ES-I3 (cell line): ENCODE measurements at regions not wholly inside any gene's neighbourhood (a gene's known extent, or its start where the extent isn't known, plus 50 kb on each side); places are given as distances from the start of the nearest gene placed in this dataset.

Source experiments
- H3K36me3 ChIP-seq: 2 replicates; pipeline ENCODE4 v1.6.1; 2013; ENCODE audit warnings: mild to moderate bottlenecking, low read length, control low read depth, moderate library complexity; ENCODE audit not compliant: insufficient read depth
- H3K4me1 ChIP-seq: 2 replicates; pipeline ENCODE4 v1.6.1; 2013; ENCODE audit warnings: mild to moderate bottlenecking, control low read depth, low read length; ENCODE audit not compliant: insufficient read depth
- H3K9ac ChIP-seq: 2 replicates; pipeline ENCODE4 v1.6.1; 2013; ENCODE audit warnings: low read depth, mild to moderate bottlenecking, low read length, moderate library complexity
- H3K9me3 ChIP-seq: 2 replicates; pipeline ENCODE4 v1.6.1; 2013; ENCODE audit warnings: mild to moderate bottlenecking, low read length, moderate library complexity; ENCODE audit not compliant: control insufficient read depth, insufficient read depth

DNA sequence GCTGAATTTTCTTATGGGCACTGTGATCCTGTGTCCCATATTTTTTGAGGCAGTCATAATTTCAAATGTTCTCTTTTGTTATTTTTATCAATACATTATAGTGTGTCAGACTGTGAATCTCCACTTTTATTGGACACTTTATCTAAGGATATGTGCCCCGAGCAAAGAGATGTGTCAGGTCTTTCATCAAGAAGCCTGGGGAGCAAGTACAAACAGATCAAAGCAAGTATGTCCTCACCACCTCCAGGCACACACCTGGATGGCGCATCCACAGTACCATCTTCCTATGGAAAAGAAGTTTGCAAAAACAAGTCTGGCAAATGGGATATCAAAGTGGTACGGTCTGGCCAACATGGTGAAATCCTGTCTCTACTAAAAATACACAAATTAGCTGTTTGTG is 81.0 kb upstream of the ZNF236 start:
- no peak overlapping the region for H3K9ac ChIP-seq
- peaks cover 6% of the 10 kb centered on the region for H3K9me3 ChIP-seq
- no peaks in the 10 kb centered on the region for H3K4me1 ChIP-seq
- H3K36me3 ChIP-seq: no peaks in the 10 kb centered on the region

DNA sequence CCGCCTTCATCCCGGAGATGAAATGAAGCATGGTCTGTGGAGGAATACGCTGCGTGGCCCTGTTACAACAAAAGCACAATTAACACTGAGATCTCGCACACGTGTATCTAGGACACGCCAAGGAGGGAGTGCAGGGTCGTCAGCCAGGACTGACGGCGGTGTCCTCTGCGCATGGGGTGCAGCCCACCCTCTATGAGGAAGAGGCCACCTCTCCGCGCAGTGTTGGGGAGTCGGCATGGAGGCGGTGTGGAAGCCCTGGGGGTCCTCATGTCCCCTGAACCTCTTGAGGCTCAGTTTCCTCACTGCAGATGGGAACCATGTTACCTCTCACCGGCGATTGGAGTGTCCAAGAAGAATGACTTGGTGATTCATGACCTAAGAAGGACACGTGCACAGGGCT is 86.0 kb upstream of the ZNF236 start:
- Histone ChIP-seq H3K9ac (no peak overlapping the region), H3K9me3 (no peaks in the 10 kb centered on the region), H3K36me3 (no peaks in the 10 kb centered on the region), H3K4me1 (no peaks in the 10 kb centered on the region)

DNA sequence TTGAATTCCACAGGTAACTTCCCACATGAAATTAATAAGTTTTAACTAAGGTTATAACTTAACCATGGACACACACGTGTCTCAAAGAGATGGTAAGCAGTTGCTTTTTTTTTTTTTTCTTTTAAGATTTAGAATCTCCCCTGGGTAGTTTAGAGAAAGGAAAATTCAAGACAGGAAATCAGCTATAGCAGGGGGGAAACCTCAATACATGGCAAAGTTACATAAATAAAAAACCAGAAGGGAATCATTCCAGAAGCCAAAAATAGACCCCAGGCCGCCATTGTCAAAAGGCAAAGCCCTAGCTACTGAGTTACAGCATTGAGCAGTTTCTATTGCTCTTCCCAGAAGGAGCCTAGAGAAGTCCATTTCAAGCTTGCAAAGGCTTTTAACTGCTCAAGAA is 91.5 kb upstream of the ZNF236 start:
- Histone ChIP-seq H3K4me1 (no peaks in the 10 kb centered on the region), H3K36me3 (no peaks in the 10 kb centered on the region), H3K9me3 (peaks cover 5% of the 10 kb centered on the region; the same call in 1 of the 2 replicates), H3K9ac (no peak overlapping the region)

DNA sequence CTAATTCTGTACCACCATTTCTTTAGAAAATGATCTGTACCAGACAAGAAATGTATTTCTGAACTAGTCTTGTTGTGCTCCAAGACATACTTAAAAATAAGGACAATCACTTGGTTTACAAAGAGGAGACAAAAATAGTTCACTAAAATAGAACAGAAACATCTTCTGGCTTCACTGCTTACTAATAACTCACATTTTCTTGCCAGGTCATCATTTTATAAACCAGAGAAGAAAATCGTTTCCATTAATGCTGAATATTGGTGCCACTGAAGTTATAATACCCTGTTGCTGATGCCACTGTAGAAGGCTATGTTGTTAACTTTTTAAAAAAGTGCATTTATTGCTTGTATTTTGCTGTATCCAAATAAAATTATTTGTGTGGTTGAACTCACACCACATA is 94.8 kb upstream of the ZNF236 start:
- H3K4me1 ChIP-seq: no peaks in the 10 kb centered on the region
- H3K9ac ChIP-seq: no peak overlapping the region
- H3K9me3 ChIP-seq: peaks cover 8% of the 10 kb centered on the region; the same call in 1 of the 2 replicates
- H3K36me3 ChIP-seq: no peaks in the 10 kb centered on the region

DNA sequence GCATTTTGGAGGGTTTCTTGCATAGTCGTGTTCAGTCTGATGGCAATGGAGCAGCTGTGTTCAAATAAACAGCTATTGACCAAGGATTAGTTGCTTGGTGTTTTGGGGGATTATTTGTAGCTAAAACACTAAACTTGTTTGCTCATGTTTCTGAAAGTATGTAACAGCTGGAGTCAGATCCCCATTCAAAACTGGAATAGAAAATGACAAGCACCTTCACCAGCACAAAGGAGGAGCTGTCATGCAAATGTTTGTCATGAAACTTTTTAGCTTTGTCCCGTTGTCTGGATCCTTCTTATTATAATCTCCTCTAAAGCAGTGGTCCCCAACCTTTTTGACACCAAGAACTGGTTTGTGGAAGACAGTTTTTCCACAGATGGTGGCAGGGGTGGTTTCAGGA is 96.9 kb upstream of the ZNF236 start:
- H3K4me1 ChIP-seq: no peaks in the 10 kb centered on the region
- peaks cover 8% of the 10 kb centered on the region; the same call in 1 of the 2 replicates for H3K9me3 ChIP-seq
- H3K9ac ChIP-seq: no peak overlapping the region
- H3K36me3 ChIP-seq: no peaks in the 10 kb centered on the region

DNA sequence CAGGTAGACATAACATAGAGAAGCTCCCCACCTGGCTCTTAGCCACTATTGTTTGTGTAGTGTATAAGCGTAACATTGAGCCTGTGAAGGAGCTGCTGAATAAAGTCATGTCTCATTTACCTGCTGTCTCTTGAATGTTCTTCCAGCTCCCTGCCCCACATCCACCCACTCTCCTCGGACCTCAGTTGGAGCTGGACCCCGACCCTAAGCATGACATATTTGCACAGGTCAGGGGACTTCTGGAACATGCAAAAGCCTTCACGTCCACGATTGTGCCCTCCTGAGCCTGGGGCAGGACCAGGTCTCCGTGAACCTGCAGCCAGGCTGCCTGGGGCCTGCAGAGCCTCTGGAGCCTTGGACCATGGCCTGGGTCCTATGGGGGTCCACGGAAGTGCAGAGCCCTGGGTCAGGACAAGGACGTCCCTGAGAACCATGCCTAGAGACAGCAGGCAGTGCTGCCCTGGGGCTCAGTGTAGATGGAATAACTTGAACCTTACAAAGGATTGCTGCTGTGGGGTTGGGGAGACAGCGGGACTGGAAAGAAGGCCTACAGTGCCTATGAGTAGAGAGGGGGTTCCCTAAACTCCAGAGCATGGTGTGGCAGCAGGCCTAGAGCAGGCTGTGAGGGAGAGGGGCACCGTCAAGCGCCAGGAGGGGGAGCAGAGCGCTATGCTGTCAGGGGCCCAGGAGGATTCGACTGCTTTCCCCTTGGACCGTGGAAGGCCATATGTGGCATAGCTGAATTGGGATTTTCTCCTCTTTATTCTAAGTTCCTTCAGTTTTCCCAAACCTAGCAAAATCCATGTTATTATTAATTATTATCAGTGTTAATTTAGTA is 99.9 kb upstream of the ZNF236 start:
- Histone ChIP-seq H3K4me1 (no peaks in the 10 kb centered on the region), H3K36me3 (no peaks in the 10 kb centered on the region), H3K9ac (no peak overlapping the region), H3K9me3 (peaks cover 8% of the 10 kb centered on the region; the same call in 1 of the 2 replicates)

DNA sequence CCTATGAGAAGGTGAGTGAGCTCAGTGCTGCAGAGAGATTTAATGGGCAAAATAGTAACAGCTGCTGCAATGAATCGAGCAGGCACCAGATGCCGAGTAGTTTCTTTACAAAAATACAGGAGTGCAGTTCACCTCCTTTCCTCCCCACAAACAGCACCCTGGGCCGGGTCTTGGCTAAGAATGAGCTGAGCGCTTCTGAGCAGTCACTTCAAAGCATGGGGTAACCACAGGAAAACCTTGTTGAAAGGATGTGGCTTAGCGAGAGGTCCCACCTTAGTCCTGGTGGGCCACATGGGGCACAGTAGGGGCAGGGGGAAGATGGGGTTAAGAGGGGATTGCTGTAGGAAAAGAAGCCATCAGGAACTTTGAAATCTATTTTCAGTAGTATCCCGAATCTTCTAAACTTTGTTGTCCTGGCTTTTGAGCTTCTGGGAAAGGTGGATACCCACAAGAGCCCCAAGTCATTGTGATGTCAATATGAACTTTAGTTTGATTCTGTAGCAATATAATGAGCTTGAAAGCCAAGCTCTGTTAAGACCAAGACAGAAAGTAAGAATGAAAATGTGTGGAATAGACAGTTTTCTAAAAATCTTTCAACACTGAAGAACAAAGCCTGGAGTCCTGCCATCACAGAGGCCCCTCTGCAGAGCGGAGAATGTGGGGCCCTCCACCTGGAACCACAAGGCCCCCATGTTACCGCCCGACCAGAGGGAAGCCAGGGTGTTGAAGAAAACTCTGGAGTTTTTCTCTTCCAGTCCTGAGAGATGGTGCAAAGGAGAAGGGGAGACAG is 101.0 kb upstream of the ZNF236 start:
- no peaks in the 10 kb centered on the region for H3K36me3 ChIP-seq
- peaks cover 8% of the 10 kb centered on the region; the same call in 1 of the 2 replicates for H3K9me3 ChIP-seq
- H3K4me1 ChIP-seq: no peaks in the 10 kb centered on the region
- no peak overlapping the region for H3K9ac ChIP-seq

DNA sequence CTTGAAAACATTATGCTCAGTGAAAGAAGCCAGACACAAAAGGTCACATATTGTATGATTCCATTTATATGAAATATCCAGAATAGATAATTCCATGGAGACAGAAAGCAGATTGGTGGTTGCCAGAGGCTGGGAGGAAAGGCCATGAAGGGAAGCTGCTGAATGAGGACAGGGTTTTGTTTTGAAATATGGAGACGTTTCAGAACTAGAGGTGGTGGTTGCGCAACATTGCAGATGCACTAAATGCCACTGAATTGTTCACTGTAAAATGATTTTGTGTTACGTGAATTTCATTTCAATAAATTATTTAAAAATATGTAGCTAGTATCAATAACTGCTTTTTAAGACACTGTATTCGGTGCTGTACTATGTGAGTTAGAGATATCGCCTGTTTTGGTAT is 101.7 kb upstream of the ZNF236 start:
- Histone ChIP-seq H3K36me3 (no peaks in the 10 kb centered on the region), H3K9ac (no peak overlapping the region), H3K4me1 (no peaks in the 10 kb centered on the region), H3K9me3 (peaks cover 2% of the 10 kb centered on the region; the same call in 1 of the 2 replicates)

DNA sequence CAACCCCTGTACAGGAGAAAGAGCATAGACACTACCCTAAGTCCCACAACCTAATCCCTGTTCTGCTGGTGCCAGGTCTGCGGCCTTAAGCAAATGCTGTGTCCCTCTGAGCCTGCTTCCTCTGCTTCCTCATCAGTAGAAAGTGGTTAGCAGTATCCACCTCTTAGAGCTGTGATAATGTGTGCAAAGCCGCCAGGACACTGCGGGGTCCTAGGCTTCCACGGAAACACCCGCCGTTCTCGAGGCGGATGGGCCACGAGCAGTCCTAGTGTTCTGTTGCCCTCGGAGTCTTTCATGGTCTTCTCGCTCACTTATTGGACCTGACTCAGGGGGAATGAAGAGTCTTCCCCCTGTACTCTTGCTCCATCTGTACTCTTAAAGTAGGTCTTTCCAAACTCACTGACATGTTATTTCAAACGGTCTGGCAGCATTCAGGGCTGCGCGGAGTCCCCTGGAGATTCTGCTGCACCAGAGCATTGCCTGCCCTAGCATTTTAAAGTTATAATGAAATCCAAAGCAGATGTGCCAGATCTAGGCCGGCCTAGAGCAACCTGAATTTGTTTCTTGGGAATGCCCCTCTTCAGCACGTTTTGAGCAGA is 107.2 kb upstream of the ZNF236 start:
- H3K4me1 ChIP-seq: no peaks in the 10 kb centered on the region

DNA sequence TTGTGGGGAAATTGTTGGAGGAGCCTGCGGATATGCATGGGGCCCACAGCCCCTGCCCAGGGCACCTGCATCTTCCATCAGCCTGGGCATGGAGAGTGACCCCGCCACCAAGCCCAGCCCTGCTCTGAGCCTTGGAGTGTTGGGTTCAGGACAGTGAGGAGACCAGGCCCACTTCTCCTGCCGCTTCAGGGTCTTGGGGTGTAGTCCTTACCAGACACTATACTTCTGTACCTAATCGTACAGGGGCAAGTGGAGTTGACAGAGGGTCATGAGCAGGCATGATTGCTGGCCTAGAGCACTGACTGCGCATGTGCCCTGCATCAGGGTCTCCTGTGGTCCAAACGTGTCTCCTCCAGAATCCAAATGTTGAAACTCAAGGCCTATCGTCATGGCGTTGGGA is 108.9 kb upstream of the ZNF236 start:
- Histone ChIP-seq H3K9me3 (no peaks in the 10 kb centered on the region), H3K36me3 (no peaks in the 10 kb centered on the region), H3K4me1 (no peaks in the 10 kb centered on the region), H3K9ac (no peak overlapping the region)

More for the DNA sequence above, 107.2 kb upstream of the ZNF236 start:
- Histone ChIP-seq H3K9me3 (no peaks in the 10 kb centered on the region), H3K36me3 (no peaks in the 10 kb centered on the region), H3K9ac (no peak overlapping the region)

DNA sequence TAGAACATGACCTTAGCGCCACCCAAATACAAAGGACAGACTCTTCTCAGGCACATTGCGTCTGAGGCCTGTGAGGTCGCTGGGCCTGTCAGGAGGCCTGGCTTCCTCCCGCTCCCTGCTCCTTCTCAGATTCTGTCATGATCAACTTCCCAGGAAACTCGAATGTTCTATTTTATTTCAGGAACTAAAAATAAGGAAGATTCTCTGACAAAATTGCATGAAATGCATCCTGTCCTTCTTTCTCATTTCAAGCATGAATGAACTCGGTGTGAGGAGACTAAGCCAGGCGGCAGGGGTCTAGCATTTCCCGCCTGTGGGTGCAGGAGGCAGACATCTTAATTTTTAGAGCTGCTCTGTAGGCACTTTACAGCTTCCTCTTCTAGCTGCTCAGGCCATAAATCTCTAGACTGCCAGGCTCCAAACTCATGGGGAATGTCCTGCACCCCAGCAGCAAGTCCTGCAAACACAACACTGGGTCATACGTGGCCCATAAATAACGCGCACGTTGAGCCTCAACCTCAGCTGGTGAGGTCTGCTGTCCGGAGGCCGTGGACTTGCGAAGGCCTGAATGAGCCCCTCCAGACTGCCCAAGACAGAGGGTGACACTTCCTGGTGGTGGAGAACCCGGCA is 109.7 kb upstream of the ZNF236 start:
- Histone ChIP-seq H3K36me3 (no peaks in the 10 kb centered on the region), H3K9me3 (no peaks in the 10 kb centered on the region), H3K4me1 (no peaks in the 10 kb centered on the region), H3K9ac (no peak overlapping the region)

DNA sequence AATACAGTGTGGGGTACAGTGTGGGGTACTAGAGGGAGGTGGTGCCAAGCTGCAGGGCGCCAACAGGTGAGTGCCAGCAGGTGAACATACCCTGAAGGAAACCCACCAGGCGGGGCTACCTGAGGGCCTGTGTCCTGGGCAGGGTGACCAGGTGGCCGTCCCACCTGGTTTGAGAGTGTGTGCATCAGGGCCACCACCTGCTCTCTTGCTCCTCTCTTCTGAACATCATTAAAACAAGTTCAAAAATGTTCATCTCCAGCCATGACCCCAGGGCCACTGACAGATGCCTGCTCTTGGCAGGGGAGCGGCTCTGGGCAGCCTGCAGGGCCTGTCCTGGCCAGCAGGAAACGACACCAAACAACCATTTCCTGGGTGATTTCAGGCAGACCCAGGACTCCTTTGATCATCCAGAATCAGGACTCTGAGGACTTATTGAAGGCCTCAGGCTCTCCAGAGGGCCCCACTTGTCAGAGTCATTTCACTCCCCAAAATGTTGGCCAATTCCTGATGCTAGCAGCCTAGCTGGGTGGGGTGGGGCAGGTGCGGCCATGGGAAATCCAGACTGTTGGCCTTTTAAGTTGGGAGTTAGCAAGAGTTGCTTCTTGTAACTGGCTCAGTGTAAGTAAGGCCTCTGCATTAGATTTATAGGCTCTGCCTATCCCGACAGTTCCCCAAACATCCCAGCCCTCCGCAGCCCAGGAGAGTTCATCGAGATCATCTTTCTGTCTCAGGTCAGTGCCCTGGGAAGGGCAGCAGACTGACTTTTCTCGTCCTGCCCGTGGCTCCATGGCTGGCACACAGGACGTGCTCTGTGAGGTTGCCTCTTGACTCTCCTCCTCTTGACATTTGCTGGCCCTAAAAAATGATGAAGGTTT is 111.5 kb upstream of the ZNF236 start:
- H3K4me1 ChIP-seq: no peaks in the 10 kb centered on the region
- H3K9ac ChIP-seq: no peak overlapping the region
- no peaks in the 10 kb centered on the region for H3K36me3 ChIP-seq
- no peaks in the 10 kb centered on the region for H3K9me3 ChIP-seq

DNA sequence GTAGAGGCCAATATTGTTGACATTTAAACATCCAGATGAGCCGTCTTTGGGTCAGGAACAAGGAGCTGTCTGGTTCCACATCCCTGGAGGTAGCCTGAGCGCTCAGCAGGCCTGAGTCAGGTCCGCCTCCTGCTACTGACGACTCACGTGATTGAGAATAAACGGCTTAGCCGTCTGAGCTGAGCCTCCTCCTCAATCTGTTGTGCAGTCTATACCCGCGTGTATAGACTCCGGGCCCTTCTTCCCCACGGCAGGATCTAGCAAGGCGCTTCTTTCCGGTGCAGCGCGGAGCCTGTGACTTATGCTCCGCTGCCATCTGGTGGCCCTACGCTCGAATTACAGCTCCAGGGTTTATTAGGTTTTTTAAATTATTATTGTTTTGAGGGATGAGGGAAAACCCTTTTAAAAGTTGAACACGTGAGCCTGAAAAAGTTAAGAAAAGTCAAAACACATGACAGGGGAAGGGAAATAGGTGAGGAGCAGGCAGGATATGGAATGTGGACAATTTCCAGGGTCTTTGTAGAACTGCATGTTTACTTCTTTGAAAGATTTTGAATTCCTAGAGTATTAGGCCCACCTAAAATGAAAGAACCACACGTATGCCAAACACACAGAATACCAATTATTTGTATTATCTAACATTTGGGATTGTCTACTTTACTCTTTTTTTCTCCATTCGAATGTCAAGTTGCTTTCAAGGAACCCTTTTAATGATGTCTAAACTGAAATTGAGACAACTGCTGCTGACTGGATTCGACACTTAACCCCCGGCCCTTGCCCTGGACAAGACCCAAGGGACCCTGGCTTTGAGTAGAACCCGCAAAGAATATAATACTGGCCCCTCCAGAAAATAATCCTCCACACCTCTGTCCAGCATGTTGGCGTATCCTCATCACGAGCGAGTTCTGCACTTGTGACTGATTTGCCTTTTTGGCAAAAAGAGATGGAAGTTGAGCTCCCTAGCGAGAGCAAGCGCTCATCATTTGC is 112.4 kb upstream of the ZNF236 start:
- no peaks in the 10 kb centered on the region for H3K36me3 ChIP-seq
- H3K4me1 ChIP-seq: no peaks in the 10 kb centered on the region
- no peak overlapping the region for H3K9ac ChIP-seq
- no peaks in the 10 kb centered on the region for H3K9me3 ChIP-seq
